H9 (cell line): ENCODE measurements at regions not wholly inside any gene's neighbourhood (a gene's known extent, or its start where the extent isn't known, plus 50 kb on each side); places are given as distances from the start of the nearest gene placed in this dataset.

Experiments used
- DNase-seq: peaks from one replicate; pipeline ENCODE4 v3.0.0-alpha.2; 2017
- H2AFZ ChIP-seq: one replicate; pipeline ENCODE4 v1.6.1; 2013; ENCODE audit warnings: mild to moderate bottlenecking, low read length, control low read depth, moderate library complexity
- H2AK5ac ChIP-seq: 2 replicates; pipeline ENCODE4 v1.6.1; 2013; ENCODE audit warnings: low read length, control low read depth, mixed read lengths; ENCODE audit not compliant: insufficient read length
- H2BK120ac ChIP-seq: one replicate; pipeline ENCODE4 v1.6.1; 2013; ENCODE audit warnings: low read depth, mild to moderate bottlenecking, low read length, control low read depth, inconsistent platforms; ENCODE audit not compliant: poor library complexity, severe bottlenecking
- H2BK12ac ChIP-seq: 2 replicates; pipeline ENCODE4 v1.6.1; 2013; ENCODE audit warnings: low read length, control low read depth, mixed read lengths, low read depth; ENCODE audit not compliant: insufficient read length
- H2BK15ac ChIP-seq: 2 replicates; pipeline ENCODE4 v1.6.1; 2013; ENCODE audit warnings: low read depth, low read length, control low read depth
- H2BK20ac ChIP-seq: one replicate; pipeline ENCODE4 v1.6.1; 2013; ENCODE audit warnings: low read depth, mild to moderate bottlenecking, low read length, control low read depth, inconsistent platforms; ENCODE audit not compliant: poor library complexity, severe bottlenecking
- H2BK5ac ChIP-seq: 2 replicates; pipeline ENCODE4 v1.6.1; 2013; ENCODE audit warnings: low read length, control low read depth, mixed read lengths; ENCODE audit not compliant: insufficient read length
- H3K14ac ChIP-seq: 2 replicates; pipeline ENCODE4 v1.6.1; 2013; ENCODE audit warnings: low read length, control low read depth; ENCODE audit not compliant: insufficient read depth
- H3K18ac ChIP-seq: 2 replicates; pipeline ENCODE4 v1.6.1; 2013; ENCODE audit warnings: low read depth, mild to moderate bottlenecking, mixed read lengths, low read length, control low read depth; ENCODE audit not compliant: insufficient read length
- H3K23ac ChIP-seq: 2 replicates; pipeline ENCODE4 v1.6.1; 2013; ENCODE audit warnings: low read length, control low read depth, mixed read lengths, low read depth; ENCODE audit not compliant: insufficient read length
- H3K23me2 ChIP-seq: 2 replicates; pipeline ENCODE4 v1.6.1; 2013; ENCODE audit warnings: low read depth, mild to moderate bottlenecking, mixed read lengths, low read length, control low read depth; ENCODE audit not compliant: insufficient read length, poor library complexity, severe bottlenecking
- H3K27ac ChIP-seq: 2 replicates; pipeline ENCODE4 v1.5.1; 2013; ENCODE audit warnings: low read length, control low read depth, mixed read lengths, low read depth; ENCODE audit not compliant: insufficient read length
- H3K27me3 ChIP-seq: 2 replicates; pipeline ENCODE4 v1.6.1; 2013; ENCODE audit warnings: low read length, control low read depth, inconsistent platforms; ENCODE audit not compliant: insufficient read depth
- H3K4ac ChIP-seq: 2 replicates; pipeline ENCODE4 v1.6.1; 2013; ENCODE audit warnings: low read depth, mild to moderate bottlenecking, control low read depth, inconsistent platforms, low read length, moderate library complexity
- H3K4me1 ChIP-seq: 2 replicates; pipeline ENCODE4 v1.6.1; 2013; ENCODE audit warnings: low read length, control low read depth, inconsistent platforms; ENCODE audit not compliant: insufficient read depth
- H3K4me2 ChIP-seq: 2 replicates; pipeline ENCODE4 v1.6.1; 2013; ENCODE audit warnings: low read length, control low read depth, mixed read lengths; ENCODE audit not compliant: insufficient read length, insufficient read depth
- H3K56ac ChIP-seq: 2 replicates; pipeline ENCODE4 v1.6.1; 2013; ENCODE audit warnings: low read depth, mild to moderate bottlenecking, mixed read lengths, low read length, control low read depth; ENCODE audit not compliant: insufficient read length
- H3K79me1 ChIP-seq: 2 replicates; pipeline ENCODE4 v1.6.1; 2013; ENCODE audit warnings: low read depth, mild to moderate bottlenecking, moderate library complexity, low read length, control low read depth, inconsistent platforms; ENCODE audit not compliant: insufficient read depth, poor library complexity, severe bottlenecking
- H3K79me2 ChIP-seq: 2 replicates; pipeline ENCODE4 v1.6.1; 2013; ENCODE audit warnings: low read length, control low read depth, inconsistent platforms; ENCODE audit not compliant: insufficient read depth
- H3K9ac ChIP-seq: 2 replicates; pipeline ENCODE4 v1.6.1; 2013; ENCODE audit warnings: low read length, control low read depth, mixed read lengths; ENCODE audit not compliant: insufficient read length; ENCODE audit errors: extremely low read depth
- H3K9me3 ChIP-seq: one replicate; pipeline ENCODE4 v1.6.1; 2013; ENCODE audit warnings: low read depth, low read length, inconsistent platforms; ENCODE audit not compliant: control insufficient read depth
- H3T11ph ChIP-seq: one replicate; pipeline ENCODE4 v1.6.1; 2013; ENCODE audit warnings: mild to moderate bottlenecking, low read length, control low read depth, inconsistent platforms
- H4K20me1 ChIP-seq: one replicate; pipeline ENCODE4 v1.6.1; 2013; ENCODE audit not compliant: control insufficient read depth, insufficient read length, insufficient read depth
- H4K5ac ChIP-seq: 2 replicates; pipeline ENCODE4 v1.6.1; 2013; ENCODE audit warnings: low read depth, mild to moderate bottlenecking, mixed read lengths, low read length, control low read depth; ENCODE audit not compliant: insufficient read length
- H4K8ac ChIP-seq: replicated peaks from 2 replicates; pipeline ENCODE4 v1.6.1; 2013; ENCODE audit warnings: low read length, control low read depth, mixed read lengths, low read depth; ENCODE audit not compliant: insufficient read length
- H4K91ac ChIP-seq: 2 replicates; pipeline ENCODE4 v1.6.1; 2013; ENCODE audit warnings: low read depth, mild to moderate bottlenecking, moderate library complexity, mixed read lengths, low read length, control low read depth; ENCODE audit not compliant: insufficient read length
- H3K27ac Mint-ChIP-seq, 3 experiments: 2 replicates in 2 of 3; 3 replicates in 1 of 3; pipeline ENCODE4 v1.8.0; 2020 to 2021; ENCODE audit warnings: mixed read lengths in 3 of 3, mild to moderate bottlenecking in 1 of 3, moderate library complexity in 1 of 3
- H3K27me3 Mint-ChIP-seq: 2 replicates; pipeline ENCODE4 v1.8.0; 2021; ENCODE audit warnings: low read depth, mild to moderate bottlenecking, moderate library complexity, mixed read lengths
- H3K36me3 Mint-ChIP-seq, 3 experiments: 2 replicates in 2 of 3; 3 replicates in 1 of 3; pipeline ENCODE4 v1.8.0; 2020 to 2021; ENCODE audit warnings: low read depth in 3 of 3, mixed read lengths in 3 of 3; ENCODE audit not compliant: insufficient read depth in 1 of 3
- H3K4me1 Mint-ChIP-seq, 2 experiments: 2 replicates each; pipeline ENCODE4 v1.8.0; 2020; ENCODE audit warnings: mixed read lengths in 2 of 2
- H3K4me3 Mint-ChIP-seq, 2 experiments: 2 replicates in 1 of 2; 3 replicates in 1 of 2; pipeline ENCODE4 v1.8.0; 2020 to 2021; ENCODE audit warnings: mild to moderate bottlenecking in 2 of 2, mixed read lengths in 2 of 2, moderate library complexity in 1 of 2
- H3K9me3 Mint-ChIP-seq, 2 experiments: 2 replicates in 1 of 2; 3 replicates in 1 of 2; pipeline ENCODE4 v1.8.0; 2020; ENCODE audit warnings: mild to moderate bottlenecking in 2 of 2, mixed read lengths in 2 of 2, moderate library complexity in 1 of 2
- WGBS: extraction: QIAGEN DNeasy Blood & Tissue Kit; methylation state at CpG from one replicate; pipeline ENCODE4 v1.1.7; 2013; ENCODE audit warnings: missing lambda C conversion rate, low lambda C conversion rate, mixed read lengths; ENCODE audit not compliant: insufficient read length; ENCODE audit errors: extremely low coverage; 5-methylcytosine and 5-hydroxymethylcytosine counted together
- TF ChIP-seq, protein P1 (sequence below): fragments of 200-600 bp; sonication (generic); conservative IDR thresholded peaks from 3 replicates; pipeline ENCODE4 v1.8.0; 2021; ENCODE audit warnings: antibody characterized with exemption, mild to moderate bottlenecking

DNA sequence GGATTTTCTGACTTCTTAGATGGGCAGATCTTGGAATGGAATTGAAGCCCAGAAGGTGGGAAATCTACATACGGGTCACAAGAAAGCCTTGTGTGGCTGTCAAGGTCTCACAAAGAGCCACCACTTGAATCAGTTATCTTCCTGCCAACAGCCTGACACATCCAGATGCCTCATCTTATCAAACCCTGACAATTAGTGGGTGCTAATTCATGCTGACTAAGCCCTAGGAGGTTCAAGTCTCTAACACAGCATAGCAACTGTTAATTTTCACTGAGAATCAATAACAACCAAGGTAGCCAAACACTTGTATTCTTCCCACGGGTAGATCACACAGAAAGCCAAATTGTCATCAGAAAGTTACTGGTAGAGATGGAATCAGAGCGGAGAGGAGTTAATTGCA, 222.2 kb downstream of the TMEM167A start:
- Mint-ChIP-seq H3K27ac (no peak overlapping the region; a peak in 1 of 7 replicates), H3K27me3 (no peaks in the 10 kb centered on the region), H3K4me1 (peaks cover 21 to 23% of the 10 kb centered on the region in 2 experiments), H3K36me3 (no peaks in the 10 kb centered on the region), H3K4me3 (no peak overlapping the region), H3K9me3 (no peaks in the 10 kb centered on the region)
- no peak overlapping the region for H3K4ac ChIP-seq
- no peak overlapping the region for H2BK120ac ChIP-seq
- no peak overlapping the region for H3K14ac ChIP-seq
- no peak overlapping the region for H3K27ac ChIP-seq
- H3K79me2 ChIP-seq = no peaks in the 10 kb centered on the region
- H3K79me1 ChIP-seq = no peaks in the 10 kb centered on the region
- no peak overlapping the region for H2BK15ac ChIP-seq
- no peaks in the 10 kb centered on the region; the same call in 1 of the 2 replicates for H3K27me3 ChIP-seq
- H3K9me3 ChIP-seq = no peaks in the 10 kb centered on the region
- H3K4me1 ChIP-seq = no peaks in the 10 kb centered on the region; the same call in 1 of the 2 replicates
- H3K56ac ChIP-seq = no peak overlapping the region
- no peaks in the 10 kb centered on the region for H3K23me2 ChIP-seq
- WGBS = no CpG with 5 or more reads among the region's 3 CpGs
- TF ChIP-seq, protein P1, sequence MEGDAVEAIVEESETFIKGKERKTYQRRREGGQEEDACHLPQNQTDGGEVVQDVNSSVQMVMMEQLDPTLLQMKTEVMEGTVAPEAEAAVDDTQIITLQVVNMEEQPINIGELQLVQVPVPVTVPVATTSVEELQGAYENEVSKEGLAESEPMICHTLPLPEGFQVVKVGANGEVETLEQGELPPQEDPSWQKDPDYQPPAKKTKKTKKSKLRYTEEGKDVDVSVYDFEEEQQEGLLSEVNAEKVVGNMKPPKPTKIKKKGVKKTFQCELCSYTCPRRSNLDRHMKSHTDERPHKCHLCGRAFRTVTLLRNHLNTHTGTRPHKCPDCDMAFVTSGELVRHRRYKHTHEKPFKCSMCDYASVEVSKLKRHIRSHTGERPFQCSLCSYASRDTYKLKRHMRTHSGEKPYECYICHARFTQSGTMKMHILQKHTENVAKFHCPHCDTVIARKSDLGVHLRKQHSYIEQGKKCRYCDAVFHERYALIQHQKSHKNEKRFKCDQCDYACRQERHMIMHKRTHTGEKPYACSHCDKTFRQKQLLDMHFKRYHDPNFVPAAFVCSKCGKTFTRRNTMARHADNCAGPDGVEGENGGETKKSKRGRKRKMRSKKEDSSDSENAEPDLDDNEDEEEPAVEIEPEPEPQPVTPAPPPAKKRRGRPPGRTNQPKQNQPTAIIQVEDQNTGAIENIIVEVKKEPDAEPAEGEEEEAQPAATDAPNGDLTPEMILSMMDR = no peak
- no peak overlapping the region for H3T11ph ChIP-seq
- H3K4me2 ChIP-seq = no peak overlapping the region
- no peak overlapping the region for H3K23ac ChIP-seq
- no peak overlapping the region for H2AK5ac ChIP-seq
- H3K9ac ChIP-seq = no peak overlapping the region
- no peak overlapping the region for H4K91ac ChIP-seq
- no peaks in the 10 kb centered on the region for H4K20me1 ChIP-seq
- no peak overlapping the region for H2AFZ ChIP-seq
- no peak overlapping the region for H4K5ac ChIP-seq
- no peak overlapping the region for H2BK20ac ChIP-seq
- DNase-seq = no peak
- H4K8ac ChIP-seq = no peak overlapping the region
- no peak overlapping the region for H2BK5ac ChIP-seq
- H2BK12ac ChIP-seq = no peak overlapping the region
- H3K18ac ChIP-seq = no peak overlapping the region
